ENCODE measurements at regions not wholly inside any gene's neighbourhood (a gene's known extent, or its start where the extent isn't known, plus 50 kb on each side); places are given as distances from the start of the nearest gene placed in this dataset.
"Not testable (repeated sequence)": the region's sequence is repeated elsewhere in the genome, so short reads cannot be mapped to it uniquely, and the experiment has no call there.

- not testable (repeated sequence) for TF ChIP-seq CTCF (conservative IDR thresholded peaks at IDR 0.05; ENCODE audit: low read length); EZH2phosphoT487 (IDR thresholded peaks at IDR 0.05; ENCODE audit: borderline replicate concordance)
Measured at GRCh38 chr12:9289984-9290383, 81.8 kb upstream of the PZP start.

All from Loucy (cell line).